GM21528 (cell line): ENCODE measurements at regions not wholly inside any gene's neighbourhood (a gene's known extent, or its start where the extent isn't known, plus 50 kb on each side); places are given as distances from the start of the nearest gene placed in this dataset.
"Not testable (repeated sequence)": the region's sequence is repeated elsewhere in the genome, so short reads cannot be mapped to it uniquely, and the experiment has no call there.

Experiments used
- ATAC-seq: cut with Tn5 transposase; IDR thresholded peaks from one replicate; pipeline ENCODE4 v1.9.1; 2021; ENCODE audit warnings: mild to moderate bottlenecking, moderate library complexity; ENCODE audit not compliant: unreplicated experiment, low FRiP score

DNA sequence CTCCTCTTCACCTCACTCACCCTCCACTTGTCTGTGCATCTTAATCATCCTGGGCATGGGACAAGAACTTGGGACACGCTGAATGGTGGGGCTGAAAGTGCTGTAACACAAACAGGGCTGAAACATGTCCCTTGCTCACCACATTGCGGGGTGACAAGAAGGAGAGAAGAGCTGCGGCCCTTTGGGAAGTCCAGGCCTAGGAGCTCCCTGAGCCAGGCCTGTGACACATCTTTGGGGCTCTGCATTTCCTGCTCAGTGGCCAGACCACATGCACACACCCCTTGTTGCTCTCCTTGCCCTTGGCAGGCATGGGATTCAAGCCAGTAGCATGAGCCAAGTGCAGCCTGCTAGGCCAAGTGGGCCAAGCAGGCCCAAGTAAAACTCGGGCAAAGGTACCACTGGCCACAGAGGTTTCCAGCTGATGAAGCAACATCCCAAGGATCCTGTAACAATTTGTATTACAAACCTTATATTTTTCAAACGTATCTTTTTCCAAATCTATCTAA, 1384.3 kb upstream of the PCDH20 start:
- no peak for ATAC-seq

DNA sequence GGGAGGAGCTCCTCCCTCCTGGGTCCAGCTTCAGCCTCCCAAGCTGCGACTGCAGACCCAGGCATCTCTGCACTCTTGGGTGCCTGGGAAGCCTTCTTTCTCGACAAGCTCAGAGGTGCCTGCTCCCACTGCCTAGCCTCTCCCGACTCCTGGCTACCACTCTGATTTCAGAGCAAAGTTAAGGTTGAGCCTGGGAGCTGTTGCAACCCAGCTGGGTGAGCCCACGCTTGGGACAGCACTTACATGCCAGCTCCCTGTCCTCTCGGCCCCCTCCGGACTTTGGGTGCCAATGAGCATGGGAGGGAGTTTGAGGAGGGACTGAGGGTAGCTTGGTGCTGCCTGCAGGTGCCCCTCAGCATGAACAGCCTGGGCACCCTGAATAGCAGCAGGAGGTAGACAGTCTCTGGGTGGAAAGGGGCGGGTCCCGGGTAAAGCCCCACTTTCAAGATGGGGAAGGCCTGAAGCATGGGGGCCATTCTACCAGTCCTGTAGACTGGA, 1383.4 kb upstream of the PCDH20 start:
- ATAC-seq = no peak

DNA sequence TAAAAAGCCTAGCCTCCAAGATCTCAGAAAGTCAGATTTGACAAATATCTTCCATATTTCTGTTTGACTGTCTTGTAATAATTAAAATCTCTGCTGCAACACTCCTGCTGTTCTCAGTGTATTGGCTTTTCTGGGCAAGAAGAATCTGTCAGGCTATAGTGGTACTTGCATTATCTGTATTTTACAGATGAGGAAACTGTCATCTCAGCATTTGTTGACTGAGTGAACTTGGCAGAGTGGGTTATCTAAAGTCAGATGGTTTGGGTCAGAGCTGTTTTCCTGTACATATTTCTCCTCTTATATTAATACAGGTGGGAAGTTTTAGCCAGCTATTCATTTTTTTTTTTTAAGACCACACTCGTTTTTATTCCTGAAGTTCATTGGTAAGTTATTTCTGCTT, 1378.2 kb upstream of the PCDH20 start:
- ATAC-seq = no peak

DNA sequence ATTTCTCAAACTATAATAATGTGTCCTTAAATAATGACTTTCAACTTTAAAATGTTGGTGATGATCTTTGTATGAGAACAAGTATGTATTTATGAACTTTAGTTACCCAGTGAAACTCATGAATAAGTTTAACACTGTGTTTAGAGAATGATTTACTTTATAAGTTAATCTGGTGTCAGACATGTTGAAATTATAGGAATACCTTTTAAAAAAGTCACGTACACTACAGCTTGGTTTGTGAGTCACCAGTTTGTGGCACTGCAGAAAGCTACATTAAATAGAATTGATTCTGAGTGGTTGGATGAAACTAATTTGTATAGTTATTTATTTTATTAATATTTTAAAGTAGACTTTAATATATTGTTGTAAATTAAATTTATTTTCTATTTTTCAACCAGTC, 1366.2 kb upstream of the PCDH20 start:
- no peak for ATAC-seq

DNA sequence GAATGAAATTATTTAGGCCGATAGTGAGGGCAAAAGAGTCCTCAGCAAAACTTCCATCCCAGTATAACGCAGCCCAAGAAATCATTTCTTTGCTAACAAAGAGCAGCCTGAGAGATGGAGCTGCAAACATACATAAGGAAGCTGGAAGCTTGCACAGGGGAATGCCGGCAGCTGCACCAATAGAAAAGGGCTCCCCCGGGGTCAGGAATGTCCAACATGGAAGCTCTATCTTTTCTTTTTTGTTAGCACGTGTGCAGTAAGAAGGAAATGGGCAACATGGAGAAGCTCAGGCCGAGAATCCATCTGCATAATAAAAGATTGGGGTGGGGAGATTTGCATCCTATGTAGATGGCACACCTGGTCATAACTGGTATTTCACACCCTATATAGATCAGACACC, 1363.5 kb upstream of the PCDH20 start:
- no peak for ATAC-seq

DNA sequence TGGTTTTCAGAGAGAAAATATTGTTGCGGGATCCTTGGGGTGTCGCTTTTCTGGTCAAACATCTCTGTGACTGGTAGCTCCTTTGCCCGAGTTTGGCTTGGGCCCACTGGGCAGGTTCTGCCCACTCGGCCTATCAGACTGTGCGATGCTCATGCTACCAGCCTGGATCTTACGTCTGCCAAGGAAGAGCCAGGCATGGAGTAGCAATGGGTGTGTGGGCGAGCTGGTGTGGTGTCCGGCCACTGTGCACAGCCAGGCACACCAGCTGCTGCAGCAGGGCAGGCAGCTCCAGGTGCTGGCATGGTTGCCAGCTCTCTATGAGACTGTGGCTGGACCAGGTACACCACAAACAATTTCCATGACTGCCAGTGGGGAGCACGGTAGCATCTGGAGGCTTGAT, 1351.8 kb upstream of the PCDH20 start:
- ATAC-seq = no peak

DNA sequence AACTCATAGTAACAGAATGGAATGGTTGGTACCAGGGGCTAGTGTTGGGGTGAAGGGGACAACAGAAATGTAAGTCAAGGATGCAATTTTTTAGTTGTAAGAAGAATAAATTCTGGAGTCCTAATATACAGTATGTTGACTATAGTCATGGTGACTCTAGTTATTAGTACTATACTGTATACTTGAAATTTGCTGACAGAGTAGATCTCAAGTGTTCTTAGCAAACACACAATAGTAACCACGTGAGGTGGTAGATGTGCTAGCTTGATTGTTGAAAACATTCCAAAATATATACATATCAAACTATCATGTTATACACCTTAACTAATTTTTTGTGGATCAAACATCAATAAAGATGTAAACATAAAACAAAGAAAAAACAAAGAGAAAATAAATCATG, 1345.1 kb upstream of the PCDH20 start:
- no peak for ATAC-seq

DNA sequence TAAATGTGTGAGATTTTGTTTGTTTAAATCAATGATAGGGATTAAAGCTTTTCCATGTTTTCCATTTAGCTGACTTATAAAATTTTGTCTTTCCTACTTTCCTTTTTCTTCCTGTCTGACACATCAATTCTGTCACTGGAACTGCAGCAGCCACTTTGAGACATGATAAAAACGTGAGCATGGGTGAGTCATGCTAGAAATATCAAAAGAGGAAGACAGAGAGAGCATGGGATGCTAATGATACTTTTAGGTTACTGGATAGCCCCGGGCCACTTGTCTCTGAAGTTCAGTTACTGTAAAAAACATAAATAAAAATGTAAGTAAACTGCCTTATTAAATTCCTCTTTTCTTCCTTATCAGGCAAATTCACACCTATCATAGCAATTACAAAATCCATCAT, 1332.0 kb upstream of the PCDH20 start:
- ATAC-seq = no peak

DNA sequence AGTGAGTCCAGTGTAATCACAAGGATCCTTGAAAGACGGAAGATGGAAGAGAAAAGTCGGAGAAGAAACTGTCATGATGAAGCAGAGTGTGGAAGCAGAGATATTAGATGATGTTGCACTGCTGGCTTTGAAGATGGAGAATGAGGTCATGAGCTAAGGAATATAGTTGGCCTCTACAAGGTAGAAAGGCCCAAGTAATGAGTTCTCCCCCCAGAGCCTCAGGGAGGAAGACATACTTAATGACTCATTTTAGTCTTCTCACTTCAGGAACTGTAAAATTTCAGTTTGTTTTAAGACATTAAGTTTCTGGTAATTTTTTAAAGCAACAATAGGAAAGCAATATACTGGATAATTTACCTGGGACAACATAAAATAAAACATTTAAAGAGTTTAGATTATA, 1331.5 kb upstream of the PCDH20 start:
- ATAC-seq = no peak

DNA sequence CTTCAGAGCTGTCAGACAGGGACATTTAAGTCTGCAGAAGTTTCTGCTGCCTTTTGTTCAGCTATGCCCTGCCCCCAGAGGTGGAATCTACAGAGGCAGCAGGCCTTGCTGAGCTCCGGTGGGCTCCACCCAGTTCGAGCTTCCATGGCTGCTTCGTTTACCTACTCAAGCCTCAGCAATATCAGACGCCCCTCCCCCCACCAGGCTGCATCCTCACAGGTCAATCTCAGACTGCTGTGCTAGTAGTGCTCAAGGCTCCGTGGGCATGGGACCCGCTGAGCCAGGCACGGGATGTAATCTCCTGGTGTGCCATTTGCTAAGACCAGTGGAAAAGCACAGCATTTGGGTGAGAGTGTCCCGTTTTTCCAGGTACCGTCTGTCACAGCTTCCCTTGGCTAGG, 1314.1 kb upstream of the PCDH20 start:
- not testable (repeated sequence) for ATAC-seq

DNA sequence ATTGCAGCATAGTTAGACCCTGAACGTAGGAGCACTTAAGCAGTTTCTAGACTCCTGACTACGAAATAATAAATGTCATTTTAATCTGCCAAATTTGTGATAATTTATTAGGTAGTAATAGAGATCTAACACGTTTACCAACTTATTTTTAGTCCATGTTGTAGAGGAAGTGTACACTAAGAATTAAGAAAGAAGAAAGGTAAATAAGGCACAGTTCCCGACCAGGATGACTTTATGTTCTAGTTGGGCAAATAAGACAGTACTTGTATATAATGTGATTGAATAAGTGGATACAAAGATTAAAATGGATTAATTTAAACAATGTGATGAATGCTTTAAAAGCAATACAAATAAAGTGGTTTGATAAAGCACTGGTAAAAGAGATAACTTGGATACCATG, 1306.2 kb upstream of the PCDH20 start:
- no peak for ATAC-seq

DNA sequence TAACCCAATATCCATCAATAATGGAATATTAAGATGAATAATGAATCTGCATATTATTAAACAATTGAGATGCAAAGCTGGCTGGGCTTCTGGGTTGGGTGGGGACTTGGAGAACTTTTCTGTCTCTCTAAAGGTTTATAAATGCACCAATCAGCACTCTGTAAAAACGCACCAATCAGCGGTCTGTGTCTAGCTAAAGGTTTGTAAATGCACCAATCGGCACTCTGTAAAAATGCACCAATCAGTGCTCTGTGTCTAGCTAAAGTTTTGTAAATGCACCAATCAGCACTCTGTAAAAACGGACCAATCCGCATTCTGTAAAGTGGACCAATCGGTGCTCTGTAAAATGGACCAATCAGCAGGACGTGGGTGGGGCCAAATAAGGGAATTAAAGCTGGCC, 1296.3 kb upstream of the PCDH20 start:
- not testable (repeated sequence) for ATAC-seq

DNA sequence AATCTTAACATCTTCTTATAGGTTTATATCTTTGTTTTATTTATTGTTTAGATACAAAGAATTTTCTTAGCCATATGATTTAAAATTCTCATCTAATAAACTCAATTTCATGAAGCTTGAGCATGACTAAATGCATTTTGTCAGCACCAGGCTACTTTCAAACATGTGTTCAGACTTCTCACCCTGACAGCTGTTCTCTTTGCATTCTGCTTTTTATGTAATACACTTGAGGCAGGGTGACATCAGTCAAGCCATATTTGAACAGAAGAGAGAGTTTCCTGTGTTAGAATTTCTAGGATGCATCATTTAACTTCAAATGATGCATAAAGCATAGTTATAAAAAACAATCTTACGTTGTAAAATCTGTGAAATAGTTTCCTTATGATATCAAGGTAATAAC, 1295.1 kb upstream of the PCDH20 start:
- ATAC-seq = no peak

DNA sequence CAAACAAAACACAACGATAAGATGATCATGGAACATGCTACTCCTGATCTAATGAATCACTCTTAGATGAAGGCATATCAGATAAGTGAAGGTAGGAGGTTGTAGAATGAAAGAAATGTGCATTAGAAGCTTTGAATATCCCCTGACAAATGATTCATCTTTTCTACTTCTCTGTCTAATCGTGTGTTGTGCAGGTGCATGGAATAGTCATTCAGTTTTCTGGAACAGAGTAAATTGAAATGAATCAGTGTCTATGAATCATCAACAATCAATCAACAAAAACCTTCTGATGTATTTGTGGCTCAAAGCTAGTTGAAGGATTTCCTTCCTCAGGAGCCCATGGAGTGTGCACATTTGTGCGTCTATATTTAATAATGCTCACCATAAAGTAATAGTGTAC, 1290.4 kb upstream of the PCDH20 start:
- no peak for ATAC-seq

DNA sequence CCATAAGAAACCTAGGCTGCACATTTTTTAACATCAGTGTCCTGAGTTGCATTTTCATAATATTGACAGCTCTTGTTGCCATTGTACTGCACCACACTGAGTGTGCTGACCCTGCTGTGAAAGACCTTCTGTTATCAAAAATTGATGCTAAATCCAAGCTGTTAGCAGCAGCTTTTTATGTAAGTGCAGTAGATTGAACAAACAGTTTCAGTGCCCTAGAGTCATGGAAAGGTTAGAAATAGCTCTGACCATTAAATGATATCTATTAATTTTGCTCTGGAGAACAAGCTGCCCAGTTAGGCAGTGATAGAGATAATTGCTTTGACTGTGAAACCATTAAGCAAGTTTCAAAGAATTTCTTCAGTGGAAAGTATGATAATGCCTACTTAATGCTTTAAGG, 1289.2 kb upstream of the PCDH20 start:
- no peak for ATAC-seq

DNA sequence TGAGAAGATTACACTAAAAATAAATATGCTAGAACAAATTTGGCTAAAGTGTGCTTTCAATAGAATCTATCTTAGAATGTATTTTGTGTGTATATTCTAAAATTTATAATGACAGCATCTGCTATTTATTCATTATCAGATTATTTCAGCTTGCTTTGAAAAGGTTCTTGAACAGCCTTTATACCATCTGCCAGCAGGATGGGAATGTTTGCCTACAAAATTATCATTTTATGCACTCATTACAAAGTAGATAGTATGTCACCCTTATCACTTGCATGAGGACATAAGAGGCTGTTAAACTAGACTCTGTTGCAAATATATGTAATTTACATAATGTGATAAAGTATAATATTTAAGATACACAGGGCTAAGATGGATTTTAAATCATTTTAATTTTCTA, 1286.9 kb upstream of the PCDH20 start:
- ATAC-seq = no peak

DNA sequence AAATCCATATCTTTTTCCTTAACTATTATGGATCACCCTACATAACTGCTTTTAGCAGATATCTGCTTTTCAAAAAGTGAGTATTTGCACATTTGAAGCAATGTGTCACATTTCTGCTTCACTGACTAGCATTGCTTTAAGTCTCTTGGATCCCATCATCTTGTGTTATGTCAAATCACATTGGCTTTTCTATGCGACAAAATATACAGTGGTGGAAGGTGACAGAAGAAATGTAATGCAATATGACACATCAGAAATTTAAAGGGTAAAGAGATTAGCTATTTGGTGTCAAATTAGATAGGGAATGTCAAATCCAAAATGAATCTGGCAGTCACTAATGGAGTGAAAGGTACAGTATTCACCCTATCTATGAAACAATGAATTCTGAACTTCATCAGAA, 1282.1 kb upstream of the PCDH20 start:
- ATAC-seq = no peak

DNA sequence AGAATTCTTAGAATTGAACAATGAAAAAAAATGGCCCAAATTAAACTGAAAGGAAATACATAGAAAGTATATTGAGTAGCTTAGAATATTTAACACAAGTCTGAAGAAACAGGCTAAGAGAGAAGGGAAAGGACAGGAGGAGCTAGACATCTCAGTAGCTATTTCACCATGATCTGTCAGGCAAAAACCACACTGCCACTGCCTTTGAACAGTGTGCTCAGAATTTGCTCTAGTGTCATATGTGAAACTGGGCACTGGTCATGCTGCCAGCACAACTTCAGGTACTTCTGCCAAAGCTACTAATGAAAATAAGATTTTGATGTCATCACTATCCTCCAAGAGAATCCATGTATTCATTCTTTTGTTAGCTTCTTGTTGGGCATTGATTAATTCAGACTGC, 1280.8 kb upstream of the PCDH20 start:
- no peak for ATAC-seq

DNA sequence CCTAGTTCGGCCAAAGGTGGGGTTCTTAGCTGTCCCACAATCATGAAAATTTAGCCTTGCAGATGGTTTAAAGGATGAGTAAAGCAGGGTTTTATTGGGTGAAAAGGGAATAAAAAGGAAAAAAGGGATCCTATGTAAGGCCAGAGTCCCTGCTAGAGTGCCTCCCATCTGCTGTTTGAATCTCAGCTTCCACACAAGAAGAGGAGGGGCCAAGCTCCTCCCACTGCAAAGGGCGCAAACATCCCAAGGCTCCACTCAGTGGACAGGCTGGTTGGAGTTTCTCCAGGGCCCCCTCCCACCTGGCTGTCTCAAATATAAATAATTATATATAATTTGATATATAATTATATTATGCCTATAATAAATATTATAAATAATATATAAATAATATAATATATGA, 1272.1 kb upstream of the PCDH20 start:
- ATAC-seq = no peak

DNA sequence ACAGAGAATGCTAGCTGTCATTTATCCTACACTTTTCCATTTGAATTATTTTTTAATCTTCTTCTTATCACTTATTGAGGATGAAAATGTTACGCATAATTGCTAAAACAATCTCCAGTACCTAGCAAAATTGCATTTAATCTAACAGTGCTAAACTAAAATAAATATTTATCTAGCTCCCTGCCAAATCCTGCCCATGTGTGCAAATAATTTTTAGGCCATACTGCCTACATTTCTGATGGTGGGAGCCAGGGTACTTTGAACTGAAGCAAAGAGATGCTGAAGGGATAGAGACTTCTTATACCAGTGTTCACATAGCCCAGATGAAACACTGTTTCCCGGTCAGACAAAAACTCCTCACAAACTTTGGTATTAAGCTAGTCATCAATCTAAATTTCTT, 1268.7 kb upstream of the PCDH20 start:
- ATAC-seq = no peak

DNA sequence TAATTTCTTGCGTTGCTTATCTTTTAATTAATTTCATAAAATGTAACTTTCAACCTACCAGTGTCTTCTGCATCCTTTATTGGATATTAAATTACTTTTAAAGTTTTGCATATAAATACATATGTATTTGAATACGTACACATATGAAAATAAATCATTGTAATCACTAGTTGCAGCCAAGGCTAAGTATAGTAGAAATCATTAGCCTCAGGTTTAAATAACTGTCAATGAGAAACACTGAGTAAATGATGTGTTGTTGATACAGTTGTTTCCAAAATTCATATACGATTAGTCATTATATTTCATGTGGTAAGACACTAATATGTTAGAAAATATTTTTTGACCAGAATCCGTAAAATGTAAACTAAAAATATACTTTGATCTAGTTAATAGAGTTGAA, 1267.1 kb upstream of the PCDH20 start:
- no peak for ATAC-seq

DNA sequence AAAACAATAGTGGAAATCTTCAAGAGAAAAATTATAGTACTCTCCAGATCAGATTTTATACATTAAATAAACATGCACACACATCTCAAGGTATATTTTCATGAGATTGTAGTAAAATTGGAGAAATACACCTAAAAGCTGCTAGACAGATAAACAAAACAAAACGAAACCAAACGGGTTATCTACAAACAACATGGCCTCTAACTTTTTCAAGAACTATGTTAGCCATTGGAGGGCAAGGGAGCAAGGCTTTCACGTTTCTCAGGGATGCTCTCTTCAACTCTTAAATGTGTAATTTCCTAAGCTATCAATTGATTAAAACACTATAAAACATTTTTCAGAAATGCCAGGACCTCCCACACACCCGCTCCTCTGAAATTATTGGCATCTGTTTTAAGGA, 1262.4 kb upstream of the PCDH20 start:
- no peak for ATAC-seq

DNA sequence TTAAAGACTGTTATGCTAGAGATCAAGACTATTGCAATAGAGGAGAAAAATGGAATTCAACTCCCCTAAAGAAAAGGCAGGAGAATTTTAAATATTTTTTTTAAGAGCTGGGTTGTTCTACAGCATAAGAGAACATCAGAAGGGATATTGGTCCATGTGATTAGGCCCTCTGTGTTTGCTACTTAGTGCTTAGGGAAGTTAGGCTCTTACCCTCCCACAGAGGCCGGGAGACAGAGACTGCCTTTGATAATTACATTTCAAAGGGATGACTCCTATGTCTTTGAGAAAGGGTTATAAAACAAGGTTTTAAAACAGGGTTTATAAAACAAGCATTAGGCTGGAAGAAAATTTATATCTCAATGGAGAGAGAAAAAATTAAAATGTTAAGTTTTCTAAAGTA, 1248.1 kb upstream of the PCDH20 start:
- no peak for ATAC-seq
